ENCODE measurements at regions not wholly inside any gene's neighbourhood (a gene's known extent, or its start where the extent isn't known, plus 50 kb on each side); places are given as distances from the start of the nearest gene placed in this dataset.

- no peak for TF ChIP-seq EZH2 (IDR thresholded peaks at IDR 0.05; ENCODE audit: low read length, missing control alignments)
- TF ChIP-seq, protein P1, sequence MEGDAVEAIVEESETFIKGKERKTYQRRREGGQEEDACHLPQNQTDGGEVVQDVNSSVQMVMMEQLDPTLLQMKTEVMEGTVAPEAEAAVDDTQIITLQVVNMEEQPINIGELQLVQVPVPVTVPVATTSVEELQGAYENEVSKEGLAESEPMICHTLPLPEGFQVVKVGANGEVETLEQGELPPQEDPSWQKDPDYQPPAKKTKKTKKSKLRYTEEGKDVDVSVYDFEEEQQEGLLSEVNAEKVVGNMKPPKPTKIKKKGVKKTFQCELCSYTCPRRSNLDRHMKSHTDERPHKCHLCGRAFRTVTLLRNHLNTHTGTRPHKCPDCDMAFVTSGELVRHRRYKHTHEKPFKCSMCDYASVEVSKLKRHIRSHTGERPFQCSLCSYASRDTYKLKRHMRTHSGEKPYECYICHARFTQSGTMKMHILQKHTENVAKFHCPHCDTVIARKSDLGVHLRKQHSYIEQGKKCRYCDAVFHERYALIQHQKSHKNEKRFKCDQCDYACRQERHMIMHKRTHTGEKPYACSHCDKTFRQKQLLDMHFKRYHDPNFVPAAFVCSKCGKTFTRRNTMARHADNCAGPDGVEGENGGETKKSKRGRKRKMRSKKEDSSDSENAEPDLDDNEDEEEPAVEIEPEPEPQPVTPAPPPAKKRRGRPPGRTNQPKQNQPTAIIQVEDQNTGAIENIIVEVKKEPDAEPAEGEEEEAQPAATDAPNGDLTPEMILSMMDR (conservative IDR thresholded peaks at IDR 0.05 in 1 of 2, IDR thresholded peaks at IDR 0.05 in 1 of 2; ENCODE audit: low read depth in 1 of 2, low read length in 2 of 2): no peak
Measured at GRCh38 chr7:50926049-50926448, 143.4 kb upstream of the GRB10 start.

Measured in fibroblast of lung (primary cell).